Activated naive CD4-positive, alpha-beta T cell (primary cell): ENCODE measurements at regions not wholly inside any gene's neighbourhood (a gene's known extent, or its start where the extent isn't known, plus 50 kb on each side); places are given as distances from the start of the nearest gene placed in this dataset.

Source experiments
- DNase-seq, 4 experiments: peaks; one replicate each; lab custom pipeline; 2025; lab: John Stamatoyannopoulos, UW

DNA sequence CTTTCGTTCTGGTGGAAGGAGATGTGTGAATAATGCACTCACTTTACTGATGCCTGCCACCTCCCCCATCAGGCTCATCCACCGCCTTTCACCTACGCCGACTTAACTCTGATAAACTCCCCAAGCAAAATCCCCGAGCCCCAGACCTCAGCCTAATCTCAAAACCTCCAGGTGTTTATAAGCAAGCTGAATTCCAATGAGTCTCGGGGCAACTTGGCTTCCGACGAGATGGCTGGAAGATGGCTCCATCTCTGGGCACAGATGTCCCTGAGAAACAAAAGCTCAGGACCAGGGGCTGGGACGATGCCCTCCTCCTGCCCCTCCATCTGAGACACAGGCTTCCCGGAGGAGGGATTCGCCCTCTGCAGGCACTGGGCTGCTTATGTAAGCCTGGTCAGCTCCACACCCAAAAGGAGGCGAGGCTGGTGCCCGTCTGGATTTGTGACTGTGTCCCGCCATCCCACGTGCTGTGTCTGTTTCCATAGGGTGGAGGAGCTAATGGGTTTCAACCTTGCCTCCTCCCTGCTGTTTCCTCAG lies 386.4 kb upstream of the TNRC6C start:
- DNase-seq: no peak

DNA sequence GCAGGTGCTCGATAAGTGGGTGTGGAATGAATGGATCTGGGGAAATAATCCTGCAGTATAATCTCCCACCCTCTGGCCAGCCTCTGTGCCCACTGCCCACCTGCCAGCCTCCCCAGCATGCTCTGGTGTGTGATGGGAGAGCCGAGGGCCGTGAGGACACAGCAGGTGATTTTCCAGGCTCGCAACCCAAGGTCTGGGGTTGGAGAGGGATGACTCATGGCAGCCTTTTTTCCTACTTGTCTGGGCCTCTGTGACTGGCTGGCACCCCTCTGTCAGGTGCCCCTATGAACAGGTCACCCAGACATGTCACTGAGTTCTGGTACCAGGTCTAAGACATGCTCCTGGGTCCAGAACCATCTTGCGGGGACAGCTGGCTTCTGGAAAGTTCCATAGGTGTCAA lies 385.7 kb upstream of the TNRC6C start:
- DNase-seq: no peak

GRCh38 chr17:77577491-77577890 lies 381.0 kb upstream of the TNRC6C start:
- no peak for DNase-seq

DNA sequence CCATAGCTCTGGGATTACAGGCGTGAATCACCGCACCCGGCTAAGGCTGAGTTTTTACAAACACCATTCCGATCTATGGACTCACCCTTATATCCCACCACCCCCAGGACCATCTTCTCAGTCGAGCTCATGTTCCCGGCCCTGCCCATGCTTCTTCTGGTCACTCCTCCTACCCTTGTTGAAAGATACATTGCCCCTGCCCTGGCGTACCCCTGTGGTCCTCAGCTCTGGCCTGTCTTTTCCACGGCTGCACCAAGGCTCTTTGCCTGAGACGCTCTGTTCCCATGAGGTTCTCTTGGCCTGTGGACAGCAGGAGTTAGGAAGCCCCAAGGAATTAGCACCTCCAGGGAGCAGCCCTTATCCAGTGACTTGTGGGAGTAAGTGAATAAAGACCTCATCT lies 379.4 kb upstream of the TNRC6C start:
- no peak for DNase-seq

- no peak for DNase-seq
Observed at GRCh38 chr17:77579682-77580081, 378.8 kb upstream of the TNRC6C start.

GRCh38 chr17:77580531-77581270 lies 377.8 kb upstream of the TNRC6C start:
- DNase-seq: no peak

DNA sequence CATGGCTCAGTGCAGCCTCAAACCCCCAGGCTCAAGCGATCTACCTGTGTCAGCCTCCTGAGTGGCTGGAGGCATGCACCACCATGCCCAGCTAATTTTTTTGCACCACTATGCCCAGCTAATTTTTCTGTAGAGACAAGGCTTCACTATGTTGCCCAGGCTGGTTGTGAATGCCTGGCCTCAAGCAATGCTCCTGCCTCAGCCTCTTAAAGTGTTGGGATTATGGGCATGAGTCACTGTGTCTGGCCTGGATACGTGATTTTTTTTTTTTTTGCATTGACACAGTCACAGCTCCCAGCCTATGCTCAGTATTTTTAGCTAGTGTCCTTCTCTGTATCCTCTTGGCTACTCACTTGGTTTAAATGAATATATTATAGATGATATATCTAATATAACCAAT lies 377.0 kb upstream of the TNRC6C start:
- DNase-seq: no peak

DNA sequence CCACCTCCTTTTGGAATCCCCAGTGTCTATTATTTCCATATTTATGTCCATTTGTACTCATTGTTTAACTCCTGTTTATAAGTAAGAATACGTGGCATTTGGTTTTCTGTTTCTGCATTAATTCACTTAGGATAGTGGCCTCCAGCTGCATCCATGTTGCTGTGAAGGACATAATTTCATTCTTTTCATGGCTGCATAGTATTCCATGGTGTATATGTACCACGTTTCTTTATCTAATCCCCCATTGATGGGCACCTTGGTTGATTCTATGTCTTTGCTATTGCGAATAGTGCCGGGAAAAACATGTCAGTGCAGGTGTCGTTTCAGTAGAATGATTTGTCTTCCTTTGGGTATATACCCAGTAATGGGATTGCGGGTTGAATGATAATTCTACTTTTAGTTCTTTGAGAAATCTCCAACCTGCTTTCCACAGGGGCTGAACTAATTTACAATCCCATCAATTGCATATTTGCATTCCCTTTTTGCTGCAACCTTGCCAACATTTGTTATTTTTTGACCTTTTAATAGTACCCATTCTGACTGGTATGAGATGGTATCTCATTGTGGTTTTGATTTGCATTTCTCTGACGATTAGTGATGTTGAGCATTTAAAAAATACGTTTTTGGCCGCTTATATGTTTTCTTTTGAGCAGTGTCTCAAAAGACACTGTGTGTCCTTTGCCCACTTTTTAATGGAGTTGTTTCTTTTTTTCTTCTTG lies 373.2 kb upstream of the TNRC6C start:
- no peak for DNase-seq

DNA sequence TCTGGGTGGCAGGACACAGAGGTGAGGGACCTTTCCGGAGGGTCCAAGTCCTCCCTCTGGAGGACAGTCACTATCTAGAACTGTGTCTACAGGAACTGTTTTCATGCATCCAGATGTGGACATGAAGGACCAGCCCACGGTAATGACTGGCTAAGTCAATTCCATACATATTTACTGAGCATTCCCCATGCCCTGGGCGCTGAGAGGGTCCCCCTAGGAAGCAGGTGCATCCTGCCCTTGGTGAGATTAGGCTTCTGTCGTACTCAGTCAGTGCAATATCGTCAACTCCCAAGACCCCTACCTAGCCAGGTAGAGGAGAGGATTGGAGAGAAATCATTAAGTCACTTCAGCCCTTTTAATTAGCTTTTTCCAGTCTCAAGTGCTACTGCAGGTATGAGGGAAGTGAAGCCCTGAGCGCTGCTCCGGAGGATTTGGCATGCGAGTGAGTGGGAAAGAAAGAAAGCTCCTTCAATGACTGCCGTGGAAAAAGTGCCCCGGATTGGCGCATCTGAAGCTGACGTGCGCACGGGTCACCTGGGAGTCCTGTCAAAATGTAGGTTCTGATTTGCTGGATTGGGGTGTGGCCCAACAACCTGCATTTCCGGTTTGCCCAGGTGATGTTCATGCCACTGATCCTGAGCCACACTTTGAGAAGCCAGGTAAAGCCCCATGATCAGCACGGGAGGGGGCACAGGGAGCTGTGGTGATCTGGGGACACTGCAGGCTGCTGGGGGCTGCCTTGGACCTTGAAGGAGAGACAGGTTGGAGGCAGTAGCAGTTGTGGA lies 367.4 kb upstream of the TNRC6C start:
- no peak for DNase-seq

DNA sequence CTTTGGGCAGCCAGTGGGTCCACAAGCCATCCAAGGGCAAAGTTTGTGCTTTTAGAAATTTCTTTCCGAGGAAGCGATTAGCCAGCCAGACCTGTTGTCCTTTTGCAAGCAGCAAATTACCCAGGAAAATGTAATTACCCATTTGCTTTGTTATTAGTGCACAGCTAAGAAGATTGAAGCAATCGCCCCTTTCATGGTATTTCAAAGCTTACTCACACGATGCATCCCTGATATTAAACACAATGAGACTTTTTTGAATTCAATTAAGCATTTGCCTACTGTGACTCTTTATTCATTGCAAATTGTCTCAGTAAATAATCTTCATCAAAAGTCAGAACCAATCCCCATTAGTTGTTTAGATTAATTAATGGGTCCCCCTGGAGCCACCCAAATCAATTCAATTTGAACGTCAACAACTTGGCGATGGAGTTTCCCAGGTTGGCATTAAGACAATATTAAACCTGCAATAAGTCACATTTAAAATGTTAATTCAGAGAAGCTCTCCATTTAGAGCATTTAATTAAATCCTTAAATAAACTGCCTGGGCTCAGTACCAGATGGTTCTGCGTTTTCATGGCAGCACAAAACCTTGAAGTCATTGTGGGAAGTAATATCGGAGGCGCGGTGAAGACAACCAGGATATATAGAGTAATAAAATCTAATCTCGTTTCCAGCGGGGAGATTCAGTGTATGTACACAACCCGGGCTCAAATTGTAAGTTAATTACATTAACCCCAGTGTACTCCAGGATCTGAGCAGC lies 366.2 kb upstream of the TNRC6C start:
- DNase-seq: no peak

DNA sequence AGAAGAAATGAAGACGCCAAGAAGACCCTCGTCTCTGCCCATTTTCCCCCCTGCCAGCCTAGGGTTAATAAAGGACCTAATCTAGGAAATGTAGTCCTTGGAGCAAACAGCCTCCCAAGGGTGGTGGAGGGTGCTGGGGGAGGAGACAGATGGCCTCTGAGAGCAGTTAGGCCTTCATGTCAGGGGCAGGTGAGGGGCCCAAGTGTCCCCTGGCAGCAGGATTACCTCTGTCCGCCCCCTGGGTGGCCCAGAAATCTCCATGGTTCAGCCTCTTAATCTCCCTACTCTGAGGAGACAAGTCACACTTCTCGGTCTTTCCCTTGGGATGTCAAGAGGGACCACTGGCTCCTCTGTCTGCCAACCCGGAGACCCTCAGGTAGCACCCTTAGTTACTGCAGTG lies 365.4 kb upstream of the TNRC6C start:
- no peak for DNase-seq

GRCh38 chr17:77594416-77595209 lies 363.9 kb upstream of the TNRC6C start:
- no peak for DNase-seq

DNA sequence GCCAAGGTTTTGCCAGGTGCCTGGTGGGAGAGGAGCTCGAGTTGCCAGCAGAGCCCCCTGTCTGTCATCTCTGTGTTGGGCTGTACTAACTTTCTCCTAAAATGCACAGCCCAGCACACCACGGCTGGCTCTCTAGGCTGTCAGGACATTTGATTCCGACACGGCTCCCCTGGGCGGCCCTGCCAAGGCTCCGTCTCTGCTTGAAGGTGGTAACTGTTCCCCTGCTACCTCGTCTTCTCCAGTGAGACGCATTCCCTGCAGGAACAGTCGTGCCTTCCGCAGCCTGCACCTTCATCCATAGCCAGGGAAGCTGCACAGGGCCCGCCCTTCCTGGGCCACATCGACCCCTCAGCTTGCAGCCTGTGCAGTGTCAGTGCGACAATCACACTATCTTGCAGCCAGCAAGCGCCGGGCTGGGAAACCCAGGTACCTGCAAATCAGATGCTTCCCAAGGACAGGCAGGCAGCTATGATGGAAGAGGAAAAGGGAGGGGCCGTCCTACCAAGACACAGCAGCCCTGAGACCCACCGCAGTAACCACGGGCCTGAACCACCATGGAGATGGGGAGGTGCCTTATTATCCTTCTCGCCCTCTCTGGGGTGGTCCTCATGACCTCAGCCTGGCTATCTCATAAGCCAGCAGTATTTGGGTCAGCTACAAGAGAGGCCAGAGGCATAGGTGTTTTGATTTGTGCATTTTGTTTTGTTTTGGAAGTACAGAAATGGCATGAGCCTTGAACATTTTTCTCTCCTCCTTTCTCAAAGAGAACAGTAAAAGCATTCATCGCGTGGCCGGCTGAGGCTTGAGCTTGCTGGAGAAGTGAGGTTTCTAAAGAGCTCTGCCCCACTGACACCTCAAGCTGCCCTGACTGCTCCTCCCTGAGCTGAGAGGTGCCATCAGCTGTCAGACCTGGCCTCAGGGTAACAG lies 361.7 kb upstream of the TNRC6C start:
- no peak for DNase-seq

DNA sequence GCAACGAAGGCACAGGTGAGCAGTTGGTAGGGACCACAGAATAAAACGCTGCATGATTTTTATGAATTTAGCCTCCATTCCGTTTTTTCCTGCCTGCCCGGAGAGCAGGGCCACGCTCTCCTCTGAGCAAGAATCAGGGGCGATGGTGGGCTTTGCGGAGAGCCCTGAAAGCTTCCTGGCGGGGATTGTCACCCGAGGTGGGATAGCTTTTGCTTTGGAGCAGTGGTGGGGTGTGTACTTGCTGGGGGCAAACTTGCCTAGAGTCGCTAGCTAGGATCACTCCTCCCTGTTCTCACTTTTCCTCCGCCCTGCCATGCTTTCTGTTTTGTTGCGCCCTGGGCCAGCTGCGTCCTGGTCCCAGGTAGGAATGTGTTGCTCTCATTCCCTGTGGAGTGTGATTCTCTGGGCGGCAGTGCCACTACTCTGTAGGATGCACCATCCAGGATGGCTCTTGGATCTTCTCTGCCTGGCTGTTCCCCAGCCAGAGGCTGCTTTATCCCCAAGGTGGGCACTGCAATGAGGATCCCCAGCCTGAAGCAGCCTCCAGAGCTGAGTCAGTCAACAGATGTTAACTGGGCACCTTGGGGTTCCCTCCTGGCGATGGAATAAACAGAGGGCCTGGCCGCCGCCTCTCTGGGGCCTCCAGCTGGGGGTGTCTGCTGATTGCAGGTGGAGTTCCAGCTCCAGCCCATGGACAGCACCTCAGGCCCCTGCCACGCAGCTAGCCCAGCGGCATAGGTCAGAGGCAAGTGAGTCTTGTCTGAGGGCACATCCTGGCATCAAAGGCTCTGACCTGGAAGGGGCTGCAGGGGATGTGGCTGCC lies 360.9 kb upstream of the TNRC6C start:
- DNase-seq: no peak

- DNase-seq: no peak
Observed at GRCh38 chr17:77598241-77598620, 360.3 kb upstream of the TNRC6C start.

DNA sequence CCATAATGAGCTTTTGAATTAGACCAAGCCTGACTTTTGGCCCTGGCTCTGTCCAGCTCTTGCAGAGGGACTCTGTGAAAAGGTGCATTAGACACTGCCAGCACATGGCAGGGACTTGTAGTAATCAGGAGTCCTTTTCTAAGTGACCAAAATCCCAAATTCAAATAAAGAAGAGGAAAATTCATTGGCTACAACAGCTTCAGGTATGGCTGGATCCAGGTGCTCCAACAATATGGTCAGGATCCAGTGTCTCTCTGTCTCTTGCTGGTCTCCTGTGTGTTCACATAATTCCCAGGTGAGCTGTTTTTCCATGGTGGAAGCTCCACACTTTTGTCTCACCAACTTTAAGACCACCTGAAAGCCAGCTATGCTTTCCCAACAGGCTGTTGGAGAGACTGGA lies 358.8 kb upstream of the TNRC6C start:
- DNase-seq: no peak

- DNase-seq: no peak
Observed at GRCh38 chr17:77600346-77600745, 358.2 kb upstream of the TNRC6C start.

GRCh38 chr17:77601054-77601979 lies 357.2 kb upstream of the TNRC6C start:
- no peak for DNase-seq
